ENCODE measurements at regions not wholly inside any gene's neighbourhood (a gene's known extent, or its start where the extent isn't known, plus 50 kb on each side); places are given as distances from the start of the nearest gene placed in this dataset.

GRCh38 chr4:127182687-127183086 is 450.1 kb upstream of the INTU start:
- TF ChIP-seq GATA2 (IDR thresholded peaks at IDR 0.05; ENCODE audit: low read depth, low read length) (no peak), GATA3 (IDR thresholded peaks at IDR 0.05; ENCODE audit: low read depth, low read length) (no peak)

All from SH-SY5Y (cell line).